ENCODE measurements at regions not wholly inside any gene's neighbourhood (a gene's known extent, or its start where the extent isn't known, plus 50 kb on each side); places are given as distances from the start of the nearest gene placed in this dataset.

GRCh38 chr21:25359724-25360123, 247.6 kb downstream of the MRPL39 start:
- no TSS peak for BruUV-seq (replicated peaks)
- in situ Hi-C loops (cut with MboI; ENCODE audit: low sequenced_read_pairs): no loop called here
- no peak for ATAC-seq (ENCODE audit: low read depth)

More at GRCh38 chr21:25359724-25360123, 247.6 kb downstream of the MRPL39 start:
- no peak overlapping the region for H4K8ac ChIP-seq (ENCODE audit: low read depth in 2 of 2, low read length in 2 of 2)
- H3K14ac ChIP-seq (replicated peaks; ENCODE audit: low read depth, low read length): no peak overlapping the region
- H2BK120ac ChIP-seq (ENCODE audit: low read depth, low read length): no peak overlapping the region
- no peaks in the 10 kb centered on the region for H3K79me1 ChIP-seq (ENCODE audit: low read depth in 1 of 2, low read length in 2 of 2)
- no peak for TF ChIP-seq BHLHE40 (IDR thresholded peaks at IDR 0.05; ENCODE audit: low read depth, low read length)
- CTCF ChIA-PET: interaction anchor here (2.3 kb wide), 1 partner anchor 10 kb away, joined by 13 read pairs; no protein-coding TSS in a partner anchor
- dilution Hi-C loops (cut with HindIII; ENCODE audit: low sequenced_read_pairs, unreplicated experiment): no loop called here
- no peak overlapping the region for H2BK15ac ChIP-seq (ENCODE audit: low read depth, low read length)
- H3K9ac ChIP-seq (ENCODE audit: low read depth, low read length): no peak overlapping the region
- H4K5ac ChIP-seq (ENCODE audit: low read depth, low read length): no peak overlapping the region
- POLR2A ChIA-PET (ENCODE audit: unreplicated experiment): no interaction called here
- no peak overlapping the region for H3K56ac ChIP-seq (ENCODE audit: extremely low read depth, insufficient read depth, low read length)
- H4K20me1 ChIP-seq (ENCODE audit: insufficient read depth, low read length): no peaks in the 10 kb centered on the region
- no peaks in the 10 kb centered on the region for H3K36me3 ChIP-seq (ENCODE audit: control insufficient read depth, insufficient read depth, low read length)
- no peak overlapping the region for H3K4me3 ChIP-seq (ENCODE audit: insufficient read depth, low read depth, low read length)
- H3K27ac ChIP-seq (ENCODE audit: insufficient read depth, low read length): no peak overlapping the region
- H3K4me2 ChIP-seq (ENCODE audit: low read depth, low read length): no peak overlapping the region
- intact Hi-C loops (cut with micrococcal nuclease): no loop called here
- H3K23ac ChIP-seq (ENCODE audit: low read depth, low read length): no peak overlapping the region
- H3K27me3 ChIP-seq (ENCODE audit: control insufficient read depth, insufficient read depth, low read length): no peaks in the 10 kb centered on the region
- 0 out of 2 replicates have a peak overlapping the region, but pooled peaks have one; percentile 48 for H2BK20ac ChIP-seq (ENCODE audit: low read depth, low read length)
- no peaks in the 10 kb centered on the region for H3K4me1 ChIP-seq (ENCODE audit: control insufficient read depth, insufficient read depth, low read length)
- H2AFZ ChIP-seq (replicated peaks; ENCODE audit: low read length, poor library complexity): no peak overlapping the region
- H2AK5ac ChIP-seq (ENCODE audit: low read depth, low read length): no peak overlapping the region; the same call in 1 of the 2 replicates
- 100% methylated on average over 3 of the region's 5 CpGs; no CpG with 5 or more reads in 1 of the 2 experiments for WGBS, 2 experiments (ENCODE audit: extremely low coverage in 2 of 2, insufficient read length in 1 of 2)
- no peak overlapping the region for H3K4ac ChIP-seq (ENCODE audit: low read depth, low read length)
- H3K9me1 ChIP-seq (ENCODE audit: insufficient read depth, low read length): no peaks in the 10 kb centered on the region
- DNase-seq: no peak
- H2AK9ac ChIP-seq (replicated peaks; ENCODE audit: low read depth, low read length, poor library complexity): no peak overlapping the region
- no peak overlapping the region for H4K91ac ChIP-seq (ENCODE audit: insufficient read depth, low read depth, low read length)
- H3K9me3 ChIP-seq (ENCODE audit: control insufficient read depth, insufficient read depth, low read length): no peaks in the 10 kb centered on the region
- H2BK5ac ChIP-seq (ENCODE audit: low read depth, low read length, poor library complexity, severe bottlenecking): no peak overlapping the region
- no peak overlapping the region for H3K18ac ChIP-seq (ENCODE audit: low read depth, low read length)

Data from IMR-90 (cell line).